K562 (cell line): ENCODE measurements at regions not wholly inside any gene's neighbourhood (a gene's known extent, or its start where the extent isn't known, plus 50 kb on each side); places are given as distances from the start of the nearest gene placed in this dataset.

ENCODE experiments used
- ATAC-seq: fragments of 200-7000 bp; cut with Tn5 transposase; 3 replicates; pipeline ENCODE4 v1.9.1; 2020; ENCODE audit warnings: moderate library complexity
- BruUV-seq: library from RNA; stranded (reverse); fragments of 400-500 nt; replicated peaks from 2 replicates; lab custom pipeline; 2021; lab: Mats Ljungman, UMichigan
- CTCF ChIA-PET: fragments of 300-600 bp; formaldehyde crosslinking; extraction: SDS; loops from one replicate; lab custom pipeline; 2021; ENCODE audit warnings: low intra/inter-chr PET ratio; lab: Yijun Ruan, JAX
- POLR2A ChIA-PET: fragments of 300-600, 350-650 bp; sonication (Branson Sonifier 250); formaldehyde crosslinking; extraction: SDS; loops from one replicate; lab custom pipeline; 2021; ENCODE audit warnings: antibody characterized with exemption, inconsistent platforms; lab: Yijun Ruan, JAX
- DNase-seq, 4 experiments: peaks; one replicate each; pipeline versions ENCODE4 v3.0.0 to v3.0.0-alpha.2; 2011 to 2018; ENCODE audit warnings: low spot score in 3 of 4, mixed read lengths in 3 of 4; ENCODE audit errors: extremely low read depth in 1 of 4
- FAIRE-seq: peaks from 2 replicates; lab custom pipeline; 2011; peaks lifted over from hg19 to GRCh38; lab: Jason Lieb, UNC
- H2AFZ ChIP-seq: 2 replicates; pipeline ENCODE4 v1.6.0; 2011; ENCODE audit warnings: low read depth, low read length, control low read depth, inconsistent platforms
- H3K27ac ChIP-seq: fragments of 200-600 bp; 3 replicates; pipeline ENCODE4 v1.8.0; 2011; ENCODE audit warnings: low read depth, mild to moderate bottlenecking, control low read depth, inconsistent platforms, low read length, moderate library complexity, mixed read lengths; ENCODE audit errors: extremely low read depth
- H3K27me3 ChIP-seq, 2 experiments: fragments of 300-600 bp in 1 of 2; 2 replicates in 1 of 2; 3 replicates in 1 of 2; pipeline versions ENCODE4 v1.6.0 to v1.8.0; 2011; ENCODE audit warnings: inconsistent platforms in 2 of 2, low read length in 2 of 2, mild to moderate bottlenecking in 1 of 2, mixed read lengths in 1 of 2, moderate library complexity in 1 of 2; ENCODE audit not compliant: control insufficient read depth in 2 of 2, insufficient read depth in 2 of 2
- H3K36me3 ChIP-seq: fragments of 300-600 bp; 3 replicates; pipeline ENCODE4 v1.8.0; 2011; ENCODE audit warnings: mild to moderate bottlenecking, low read length, inconsistent platforms; ENCODE audit not compliant: control insufficient read depth, insufficient read depth
- H3K4me1 ChIP-seq, 2 experiments: fragments of 200-600 bp in 1 of 2; replicated peaks in 1 of 2; 2 replicates in 1 of 2; 3 replicates in 1 of 2; pipeline versions ENCODE4 v1.5.1 to v1.8.0; 2011; ENCODE audit warnings: inconsistent platforms in 2 of 2, low read length in 2 of 2, mild to moderate bottlenecking in 1 of 2, mixed read lengths in 1 of 2, moderate library complexity in 1 of 2; ENCODE audit not compliant: control insufficient read depth in 2 of 2, insufficient read depth in 2 of 2
- H3K4me2 ChIP-seq: 2 replicates; pipeline ENCODE4 v1.6.1; 2011; ENCODE audit warnings: low read length, control low read depth, inconsistent platforms, mixed read lengths; ENCODE audit not compliant: insufficient read depth
- H3K4me3 ChIP-seq: fragments of 200-600 bp; sonication (generic), shearing (Covaris generic); 2 replicates; pipeline ENCODE4 v1.5.1; 2016; ENCODE audit warnings: control low read depth, inconsistent platforms
- H3K79me2 ChIP-seq: fragments of 200-600 bp; 3 replicates; pipeline ENCODE4 v1.8.0; 2011; ENCODE audit warnings: low read length, inconsistent platforms; ENCODE audit not compliant: control insufficient read depth, insufficient read depth
- H3K9ac ChIP-seq, 2 experiments: 2 replicates each; pipeline versions ENCODE4 v1.6.0 to v1.6.1; 2011; ENCODE audit warnings: low read depth in 2 of 2, low read length in 2 of 2, control low read depth in 1 of 2, inconsistent platforms in 1 of 2, mild to moderate bottlenecking in 1 of 2, mixed read lengths in 1 of 2; ENCODE audit not compliant: insufficient read depth in 1 of 2
- H3K9me1 ChIP-seq: one replicate; pipeline ENCODE4 v1.6.0; 2011; ENCODE audit warnings: inconsistent platforms, mild to moderate bottlenecking, low read length, moderate library complexity; ENCODE audit not compliant: control insufficient read depth, insufficient read depth
- H3K9me3 ChIP-seq: replicated peaks from 2 replicates; pipeline ENCODE4 v1.5.1; 2011; ENCODE audit warnings: low read depth, low read length, inconsistent platforms; ENCODE audit not compliant: control insufficient read depth, insufficient read depth
- H4K20me1 ChIP-seq: replicated peaks from 2 replicates; pipeline ENCODE4 v1.6.1; 2011; ENCODE audit warnings: low read length, inconsistent platforms, mixed read lengths; ENCODE audit not compliant: control insufficient read depth, insufficient read depth
- LEF1 ChIP-seq: fragments of 450-650 bp; IDR thresholded peaks from 2 replicates; pipeline ENCODE4 v1.6.1; 2016; ENCODE audit warnings: mild to moderate bottlenecking
- NFIC ChIP-seq: fragments of 450-650 bp; IDR thresholded peaks from 2 replicates; pipeline ENCODE4 v1.6.1; 2017; ENCODE audit warnings: mild to moderate bottlenecking, inconsistent platforms
- SMAD3 ChIP-seq: fragments of 450-650 bp; formaldehyde crosslinking; conservative IDR thresholded peaks from 2 replicates; pipeline ENCODE4 v1.4.0; 2020; ENCODE audit warnings: mild to moderate bottlenecking
- TARDBP ChIP-seq: fragments of 450-650 bp; IDR thresholded peaks from 2 replicates; pipeline ENCODE4 v1.6.1; 2016
- TEAD2 ChIP-seq: fragments of 450-650 bp; IDR thresholded peaks from 2 replicates; pipeline ENCODE4 v1.6.1; 2016; ENCODE audit warnings: missing genetic modification characterization, control low read depth, missing compliant biosample characterization
- ZFP1 ChIP-seq: fragments of 450-650 bp; formaldehyde crosslinking; IDR thresholded peaks from 2 replicates; pipeline ENCODE4 v1.4.0; 2020; ENCODE audit warnings: mild to moderate bottlenecking, mixed read lengths
- WGBS: fragments of 100-300 bp; shearing (Covaris generic); methylation state at CpG from one replicate; pipeline ENCODE4 v1.1.6; 2016; ENCODE audit warnings: low coverage, mixed read lengths; ENCODE audit not compliant: insufficient coverage; ENCODE audit errors: missing lambda C conversion rate; 5-methylcytosine and 5-hydroxymethylcytosine counted together
- in situ Hi-C: fragments of 300-500 bp; cut with MboI; formaldehyde crosslinking; loops from 4 replicates; pipeline ENCODE4 v1.15.0; 2018; ENCODE audit warnings: inconsistent platforms, mixed read lengths
- intact Hi-C: fragments of 100-400 bp; cut with micrococcal nuclease; formaldehyde crosslinking; loops from 2 replicates; pipeline ENCODE4 v1.14.2; 2022
- TF ChIP-seq, protein P1 (sequence below), 2 experiments: IDR thresholded peaks in 1 of 2; conservative IDR thresholded peaks in 1 of 2; 2 replicates each; pipeline ENCODE4 v1.6.1; 2016; ENCODE audit warnings: low read depth in 2 of 2, mild to moderate bottlenecking in 1 of 2, missing compliant biosample characterization in 1 of 2, missing genetic modification characterization in 1 of 2, moderate library complexity in 1 of 2
- TF ChIP-seq, protein P2 (sequence below): fragments of 450-650 bp; IDR thresholded peaks from 2 replicates; pipeline ENCODE4 v1.6.1; 2016

DNA sequence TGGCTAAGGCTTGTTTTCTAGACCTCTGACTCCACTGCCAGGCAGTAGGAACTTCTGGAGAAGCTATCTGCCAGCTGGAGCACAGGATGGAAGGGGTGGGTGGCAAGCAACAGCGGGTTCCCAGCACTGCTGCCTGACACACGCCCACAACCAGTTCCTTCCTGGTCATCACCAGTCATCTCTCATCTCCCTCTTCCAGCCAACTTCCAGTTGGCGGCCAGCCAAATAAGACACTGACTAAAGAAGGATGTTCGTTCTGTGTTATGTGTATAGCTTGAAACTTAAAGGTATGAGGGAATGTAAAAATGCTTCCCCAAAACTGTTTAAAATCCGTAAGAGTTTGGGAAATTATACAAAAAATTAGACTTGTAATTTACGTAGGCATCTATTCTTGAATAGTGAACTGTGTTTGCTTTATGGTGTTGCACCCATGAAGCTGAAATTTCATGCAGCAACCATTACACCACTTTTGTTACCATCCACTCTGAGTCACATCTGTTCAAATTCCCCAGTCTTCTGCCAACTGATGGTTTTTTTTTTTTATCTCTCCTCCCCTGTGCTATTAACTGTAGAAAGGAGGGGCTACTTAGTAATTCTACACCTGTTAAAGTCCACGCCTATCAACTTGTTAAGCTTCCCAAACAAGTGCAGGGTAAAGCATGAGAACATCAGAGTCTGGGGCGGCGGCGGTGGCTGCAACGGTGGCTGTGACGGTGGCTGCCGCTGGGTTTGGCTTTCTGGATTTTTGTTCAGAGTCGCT is 86.2 kb upstream of the FRY start:
- FAIRE-seq = no peak
- no TSS peak for BruUV-seq
- TF ChIP-seq NFIC = peak; percentile 84
- TF ChIP-seq SMAD3 (CRISPR knock-in tag) = no peak
- TF ChIP-seq, all 486 proteins: peak for 1
- no peaks in the 10 kb centered on the region; a peak in 1 of 5 replicates for H3K4me1 ChIP-seq
- no peak for ATAC-seq
- H3K79me2 ChIP-seq = no peaks in the 10 kb centered on the region
- CTCF ChIA-PET = no interaction called here
- H3K4me3 ChIP-seq = no peak overlapping the region
- no peaks in the 10 kb centered on the region for H3K36me3 ChIP-seq
- no peaks in the 10 kb centered on the region for H3K9me3 ChIP-seq
- intact Hi-C loops = no loop called here
- H3K9ac ChIP-seq = no peak overlapping the region
- H2AFZ ChIP-seq = no peak overlapping the region
- DNase-seq = peak in 1 of 4 experiments; percentile 5
- 1% methylated on average over 13 of the region's 14 CpGs for WGBS
- H3K4me2 ChIP-seq = no peak overlapping the region
- H3K27me3 ChIP-seq = no peaks in the 10 kb centered on the region
- H3K27ac ChIP-seq = no peak overlapping the region
- in situ Hi-C loops = no loop called here
- POLR2A ChIA-PET = interaction anchor here (1.0 to 1.2 kb wide), 2 partner anchors 9 to 12 kb away, joined by 4 read pairs; no protein-coding TSS in a partner anchor
- no peaks in the 10 kb centered on the region for H4K20me1 ChIP-seq
- H3K9me1 ChIP-seq = no peaks in the 10 kb centered on the region

DNA sequence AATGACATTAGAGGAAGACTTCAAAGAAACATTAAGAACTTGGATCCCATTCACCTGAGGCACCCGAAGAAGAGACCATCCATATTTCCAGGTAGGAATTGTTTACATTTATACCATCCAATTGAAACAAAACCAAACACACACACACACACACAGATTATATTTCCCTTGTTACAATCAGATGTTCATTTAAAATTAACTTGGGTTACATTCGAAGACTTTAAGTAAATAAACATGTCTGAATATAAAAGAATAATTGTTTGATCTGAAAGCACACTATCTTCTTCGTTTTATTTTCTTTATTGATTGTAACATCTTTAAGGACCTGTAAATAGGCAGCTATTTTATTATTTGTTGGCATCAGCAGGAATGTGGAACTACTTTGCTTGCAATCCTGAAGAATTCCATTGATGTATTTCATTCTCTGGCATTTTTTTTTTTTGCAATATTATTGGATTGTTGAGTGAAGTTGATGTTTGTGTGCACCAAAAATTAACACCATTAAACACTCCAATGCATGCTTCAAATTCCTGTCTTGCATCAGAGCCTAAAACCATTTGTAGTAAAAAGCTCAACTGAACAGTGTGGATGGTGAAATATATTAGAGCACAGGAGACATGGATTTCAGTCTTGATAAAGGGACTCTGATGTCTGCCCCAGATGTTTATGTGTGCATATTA is 85.3 kb upstream of the FRY start:
- in situ Hi-C loops = no loop called here
- no peaks in the 10 kb centered on the region for H3K79me2 ChIP-seq
- DNase-seq (no peak), ATAC-seq (no peak), FAIRE-seq (no peak)
- H3K9me3 ChIP-seq = no peaks in the 10 kb centered on the region
- no peak overlapping the region for H3K9ac ChIP-seq
- no peak overlapping the region for H3K4me2 ChIP-seq
- no peaks in the 10 kb centered on the region for H4K20me1 ChIP-seq
- H3K4me3 ChIP-seq = no peak overlapping the region
- no TSS peak for BruUV-seq
- intact Hi-C loops = no loop called here
- H2AFZ ChIP-seq = no peak overlapping the region
- H3K4me1 ChIP-seq = no peaks in the 10 kb centered on the region; a peak in 1 of 5 replicates
- H3K9me1 ChIP-seq = no peaks in the 10 kb centered on the region
- no peaks in the 10 kb centered on the region for H3K36me3 ChIP-seq
- 0% methylated on average over 3 of the region's 3 CpGs for WGBS
- H3K27me3 ChIP-seq = no peaks in the 10 kb centered on the region
- CTCF ChIA-PET = no interaction called here
- no peak overlapping the region for H3K27ac ChIP-seq
- POLR2A ChIA-PET = interaction anchor here (1.2 kb wide), 1 partner anchor 13 kb away, joined by 4 read pairs; no protein-coding TSS in a partner anchor
- TF ChIP-seq ZFP1 (CRISPR knock-in tag) = no peak
- TF ChIP-seq LEF1 = no peak
- no peak for TF ChIP-seq TEAD2 (tag)
- TF ChIP-seq, protein P1, sequence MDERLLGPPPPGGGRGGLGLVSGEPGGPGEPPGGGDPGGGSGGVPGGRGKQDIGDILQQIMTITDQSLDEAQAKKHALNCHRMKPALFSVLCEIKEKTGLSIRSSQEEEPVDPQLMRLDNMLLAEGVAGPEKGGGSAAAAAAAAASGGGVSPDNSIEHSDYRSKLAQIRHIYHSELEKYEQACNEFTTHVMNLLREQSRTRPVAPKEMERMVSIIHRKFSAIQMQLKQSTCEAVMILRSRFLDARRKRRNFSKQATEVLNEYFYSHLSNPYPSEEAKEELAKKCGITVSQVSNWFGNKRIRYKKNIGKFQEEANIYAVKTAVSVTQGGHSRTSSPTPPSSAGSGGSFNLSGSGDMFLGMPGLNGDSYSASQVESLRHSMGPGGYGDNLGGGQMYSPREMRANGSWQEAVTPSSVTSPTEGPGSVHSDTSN (CRISPR knock-in tag; IDR thresholded peaks at IDR 0.05; ENCODE audit: low read depth) = no peak
- TF ChIP-seq, protein P1 (tag; conservative IDR thresholded peaks at IDR 0.05; ENCODE audit: low read depth) = no peak
- TF ChIP-seq, protein P2, sequence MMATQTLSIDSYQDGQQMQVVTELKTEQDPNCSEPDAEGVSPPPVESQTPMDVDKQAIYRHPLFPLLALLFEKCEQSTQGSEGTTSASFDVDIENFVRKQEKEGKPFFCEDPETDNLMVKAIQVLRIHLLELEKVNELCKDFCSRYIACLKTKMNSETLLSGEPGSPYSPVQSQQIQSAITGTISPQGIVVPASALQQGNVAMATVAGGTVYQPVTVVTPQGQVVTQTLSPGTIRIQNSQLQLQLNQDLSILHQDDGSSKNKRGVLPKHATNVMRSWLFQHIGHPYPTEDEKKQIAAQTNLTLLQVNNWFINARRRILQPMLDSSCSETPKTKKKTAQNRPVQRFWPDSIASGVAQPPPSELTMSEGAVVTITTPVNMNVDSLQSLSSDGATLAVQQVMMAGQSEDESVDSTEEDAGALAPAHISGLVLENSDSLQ = no peak
- no peak for TF ChIP-seq TARDBP
